ENCODE measurements at regions not wholly inside any gene's neighbourhood (a gene's known extent, or its start where the extent isn't known, plus 50 kb on each side); places are given as distances from the start of the nearest gene placed in this dataset.
A peak's percentile ranks its signal among the peaks of the same experiment; 100 is the strongest.

- TF ChIP-seq POLR2A (IDR thresholded peaks at IDR 0.05) (no peak), CTCF (IDR thresholded peaks at IDR 0.05) (no peak)
- Histone ChIP-seq H3K4me3 (no peak overlapping the region), H3K9me3 (peaks cover 0 to 3% (median 0%) of the 10 kb centered on the region in 12 donors), H3K27me3 (peaks cover 0 to 4% (median 0%) of the 10 kb centered on the region in 9 donors), H3K4me1 (peaks cover 0 to 25% (median 0%) of the 10 kb centered on the region in 12 donors), H3K27ac (no peak overlapping the region), H3K36me3 (no peaks in the 10 kb centered on the region)
- 58 to 68% (median 64%) methylated on average over 7 of the region's 7 CpGs for WGBS, 4 donors
- intact Hi-C loops (cut with DNase I): no loop called here
- ATAC-seq: peak in 1 of 4 donors; percentile 38
- DNase-seq: no peak
Observed at GRCh38 chr17:33962857-33963655, 292.0 kb upstream of the CCL2 start.

GRCh38 chr17:33964344-33964979 lies 290.6 kb upstream of the CCL2 start:
- WGBS, 4 donors: 68 to 75% (median 71%) methylated on average over 5 of the region's 5 CpGs
- no peak for TF ChIP-seq POLR2A (IDR thresholded peaks at IDR 0.05)
- no peak for TF ChIP-seq CTCF (IDR thresholded peaks at IDR 0.05)
- intact Hi-C loops (cut with DNase I): no loop called here

GRCh38 chr17:33966410-33967059 lies 288.6 kb upstream of the CCL2 start:
- peaks cover 0 to 4% (median 0%) of the 10 kb centered on the region in 9 donors for H3K27me3 ChIP-seq
- no peaks in the 10 kb centered on the region for H3K36me3 ChIP-seq
- TF ChIP-seq CTCF (IDR thresholded peaks at IDR 0.05) (no peak), POLR2A (IDR thresholded peaks at IDR 0.05) (no peak)
- DNase-seq (no peak), ATAC-seq (no peak)
- H3K4me1 ChIP-seq: peaks cover 0 to 34% (median 0%) of the 10 kb centered on the region in 12 donors
- no peak overlapping the region for H3K4me3 ChIP-seq
- H3K9me3 ChIP-seq: no peaks in the 10 kb centered on the region
- H3K27ac ChIP-seq: no peak overlapping the region
- 67 to 76% (median 73%) methylated on average over 9 of the region's 9 CpGs for WGBS, 4 donors
- intact Hi-C loops (cut with DNase I): no loop called here

More at GRCh38 chr17:33964344-33964979, 290.6 kb upstream of the CCL2 start:
- peaks cover 0 to 34% (median 0%) of the 10 kb centered on the region in 12 donors for H3K4me1 ChIP-seq
- DNase-seq (no peak), ATAC-seq (no peak)
- no peaks in the 10 kb centered on the region for H3K36me3 ChIP-seq
- no peak overlapping the region for H3K27ac ChIP-seq
- H3K4me3 ChIP-seq: no peak overlapping the region
- peaks cover 0 to 4% (median 0%) of the 10 kb centered on the region in 9 donors for H3K27me3 ChIP-seq
- H3K9me3 ChIP-seq: no peaks in the 10 kb centered on the region

Measured in heart left ventricle (tissue), 16 donors.